Activated T-cell treated with anti-CD3 and anti-CD28 coated beads for 24 hours (primary cell): ENCODE measurements at regions not wholly inside any gene's neighbourhood (a gene's known extent, or its start where the extent isn't known, plus 50 kb on each side); places are given as distances from the start of the nearest gene placed in this dataset.
"Not testable (repeated sequence)": the region's sequence is repeated elsewhere in the genome, so short reads cannot be mapped to it uniquely, and the experiment has no call there.

Experiments
- DNase-seq: peaks from one replicate; pipeline ENCODE4 v3.0.0-alpha.2; 2020; ENCODE audit warnings: low read depth

GRCh38 chr2:35794796-35795450 is 560.7 kb upstream of the CRIM1 start:
- no peak for DNase-seq

- no peak for DNase-seq
Observed at GRCh38 chr2:35790292-35790691, 565.3 kb upstream of the CRIM1 start.

DNA sequence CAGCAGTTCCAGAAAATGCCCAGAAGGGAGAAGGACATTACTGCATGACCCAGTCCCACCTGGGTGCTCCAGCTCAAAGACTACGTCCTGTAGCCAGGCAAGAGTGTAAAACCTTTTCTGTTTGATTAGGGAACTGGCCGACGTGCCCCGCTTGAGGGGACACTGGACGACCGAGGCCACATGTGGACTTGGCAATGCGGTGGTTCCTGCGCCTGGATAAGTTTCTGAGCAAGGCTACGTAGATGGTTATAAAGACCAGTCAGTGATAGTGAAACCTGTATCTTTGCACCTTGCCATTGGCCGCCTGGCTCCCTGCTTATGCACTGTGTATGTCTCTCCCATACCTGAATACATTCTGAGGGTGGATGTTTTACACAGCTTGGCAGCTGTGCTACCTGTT is 567.0 kb upstream of the CRIM1 start:
- DNase-seq, result no peak

- no peak for DNase-seq
Observed at GRCh38 chr2:35787302-35788031, 568.1 kb upstream of the CRIM1 start.

DNA sequence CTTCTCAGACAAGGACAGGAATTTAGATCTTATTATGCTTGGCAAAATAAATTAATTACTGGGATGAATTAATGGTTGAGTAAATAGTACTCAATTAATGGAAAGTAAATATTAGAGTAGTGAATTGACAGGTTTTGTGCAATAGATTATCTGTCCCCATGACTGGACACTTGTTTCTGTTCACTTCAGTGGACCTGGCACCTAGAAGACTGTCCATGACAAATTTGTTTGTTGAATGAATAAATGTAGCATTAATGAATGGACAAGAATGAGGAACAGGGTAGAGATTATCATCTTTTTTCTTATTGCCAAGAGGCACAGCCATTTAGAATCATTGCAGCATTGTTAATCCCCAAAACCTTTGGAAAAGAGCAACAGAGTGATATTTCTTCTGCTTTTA is 570.0 kb upstream of the CRIM1 start:
- no peak for DNase-seq

DNA sequence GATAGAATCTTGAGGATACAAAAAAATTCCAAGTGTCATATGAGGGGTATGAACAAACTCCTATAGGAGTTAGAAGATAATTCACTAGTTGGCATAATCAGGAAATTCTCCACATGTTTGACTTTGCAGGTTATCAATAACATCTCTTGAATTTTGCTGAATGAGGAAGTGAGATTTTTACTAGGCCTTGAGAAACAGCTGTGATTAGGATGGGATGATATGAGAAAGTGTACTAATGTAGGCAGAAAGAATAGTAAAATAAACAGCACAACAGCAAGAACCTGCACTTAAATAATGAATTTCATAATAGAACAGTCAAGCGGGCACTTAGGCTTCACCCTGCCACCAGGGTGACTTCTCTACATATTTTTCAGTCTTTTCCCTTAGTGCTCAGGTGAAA is 570.8 kb upstream of the CRIM1 start:
- DNase-seq, result no peak

- DNase-seq, result no peak
Observed at GRCh38 chr2:35783723-35784122, 571.9 kb upstream of the CRIM1 start.

- no peak for DNase-seq
Observed at GRCh38 chr2:35741556-35741955, 614.0 kb upstream of the CRIM1 start.

- DNase-seq, result no peak
Observed at GRCh38 chr2:35731674-35732073, 623.9 kb upstream of the CRIM1 start.

GRCh38 chr2:35714883-35715282 is 640.7 kb upstream of the CRIM1 start:
- no peak for DNase-seq

DNA sequence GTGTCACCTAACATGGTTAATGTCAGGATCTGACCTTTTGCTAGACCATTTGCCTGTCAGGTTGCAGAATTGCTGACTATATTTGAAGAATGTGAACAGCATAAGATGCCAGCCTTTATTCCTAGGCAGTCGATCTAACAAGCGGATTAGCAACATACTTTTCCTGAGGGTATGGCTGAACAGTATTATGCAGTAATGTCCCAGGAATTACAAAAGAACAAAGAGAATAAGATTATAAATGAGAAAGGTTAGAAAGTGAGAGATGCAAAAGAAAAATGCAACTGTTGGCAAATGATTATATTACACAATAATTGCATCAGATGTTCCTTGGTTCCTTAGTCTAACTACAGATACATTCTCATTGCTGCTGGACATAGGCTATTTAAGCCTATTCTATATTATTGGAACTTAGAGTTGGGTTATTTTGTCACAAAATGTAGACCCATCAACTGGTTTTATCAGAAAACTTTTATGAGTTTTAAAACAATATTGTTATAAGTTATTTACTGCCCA is 647.1 kb upstream of the CRIM1 start:
- no peak for DNase-seq

- DNase-seq, result no peak
Observed at GRCh38 chr2:35688309-35688708, 667.3 kb upstream of the CRIM1 start.

- no peak for DNase-seq
Observed at GRCh38 chr2:35651688-35652323, 703.8 kb upstream of the CRIM1 start.

DNA sequence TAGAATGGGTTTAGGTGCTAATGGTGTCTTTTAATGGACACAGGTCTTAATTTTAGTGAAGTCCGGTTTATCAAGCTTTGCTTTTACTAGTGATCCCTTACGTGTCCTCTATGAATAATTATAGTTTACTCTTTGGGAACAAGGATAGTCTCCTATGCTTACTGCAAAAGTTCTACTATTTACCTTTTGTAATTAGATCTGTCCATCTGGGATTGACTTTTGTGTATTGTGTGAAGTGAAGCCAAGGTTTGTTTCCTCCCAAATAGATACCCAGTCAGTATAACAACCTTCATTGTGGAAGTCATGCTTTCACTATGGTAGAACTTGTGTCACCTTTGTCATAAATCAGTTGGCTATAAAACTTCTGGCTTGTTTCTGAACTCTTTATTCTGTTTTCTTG is 740.9 kb upstream of the CRIM1 start:
- no peak for DNase-seq

- no peak for DNase-seq
Observed at GRCh38 chr2:35606394-35606793, 749.2 kb upstream of the CRIM1 start.

- no peak for DNase-seq
Observed at GRCh38 chr2:35598310-35598709, 757.3 kb upstream of the CRIM1 start.

DNA sequence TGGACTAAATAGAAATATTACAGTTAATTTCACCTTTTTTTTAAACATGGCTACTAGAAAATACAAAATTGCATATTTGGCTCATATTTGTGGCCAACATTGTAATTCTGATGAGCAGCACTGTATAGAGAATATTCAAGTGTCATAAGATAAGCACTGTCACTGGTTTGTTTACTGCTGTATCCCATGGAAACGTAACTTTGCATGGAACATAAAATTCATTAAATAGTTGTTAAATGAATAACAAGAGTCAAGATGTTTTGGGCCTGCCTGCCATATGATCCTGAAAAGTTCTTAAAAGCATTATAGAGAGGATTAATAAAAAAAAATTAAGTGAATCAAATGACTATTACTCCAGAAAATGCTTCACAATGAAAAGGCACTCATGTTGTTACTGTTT is 763.7 kb upstream of the CRIM1 start:
- DNase-seq, result no peak

DNA sequence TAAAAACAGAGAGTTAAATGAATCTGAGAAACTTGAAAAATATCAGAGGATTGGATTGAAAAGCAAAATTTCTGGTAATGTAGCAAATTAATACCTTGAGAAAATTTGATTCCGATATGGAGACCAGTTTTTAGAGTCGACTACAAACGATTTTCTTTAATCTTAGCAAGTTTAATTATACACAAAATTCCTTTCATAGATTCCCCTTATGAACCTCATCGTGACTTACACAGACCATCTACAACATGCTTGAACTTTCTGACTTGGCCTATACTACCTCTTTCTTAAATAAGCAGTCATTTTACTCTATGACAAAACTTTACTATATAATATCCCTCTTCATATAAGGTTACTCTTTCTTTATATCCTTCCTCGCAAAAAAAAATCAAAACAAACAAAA is 769.6 kb upstream of the CRIM1 start:
- no peak for DNase-seq

DNA sequence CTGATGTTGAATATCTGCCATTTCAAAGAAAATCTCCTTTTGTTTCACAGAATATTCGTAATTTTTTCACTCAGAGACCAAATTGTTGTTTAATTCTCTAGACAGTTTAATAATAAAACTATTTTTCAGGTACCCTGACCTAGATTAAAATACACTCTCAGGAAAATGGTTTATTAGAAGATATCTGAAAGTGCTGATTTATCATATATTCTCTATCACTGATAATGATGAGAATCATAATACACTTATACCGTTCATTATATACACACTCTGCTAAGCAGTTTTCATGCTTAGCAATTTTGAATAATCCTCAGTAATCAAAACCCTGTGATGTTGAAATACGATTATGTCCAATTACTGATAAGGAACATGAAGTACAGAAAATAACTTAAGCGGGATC is 772.9 kb upstream of the CRIM1 start:
- no peak for DNase-seq

- no peak for DNase-seq
Observed at GRCh38 chr2:35580956-35581355, 774.6 kb upstream of the CRIM1 start.

DNA sequence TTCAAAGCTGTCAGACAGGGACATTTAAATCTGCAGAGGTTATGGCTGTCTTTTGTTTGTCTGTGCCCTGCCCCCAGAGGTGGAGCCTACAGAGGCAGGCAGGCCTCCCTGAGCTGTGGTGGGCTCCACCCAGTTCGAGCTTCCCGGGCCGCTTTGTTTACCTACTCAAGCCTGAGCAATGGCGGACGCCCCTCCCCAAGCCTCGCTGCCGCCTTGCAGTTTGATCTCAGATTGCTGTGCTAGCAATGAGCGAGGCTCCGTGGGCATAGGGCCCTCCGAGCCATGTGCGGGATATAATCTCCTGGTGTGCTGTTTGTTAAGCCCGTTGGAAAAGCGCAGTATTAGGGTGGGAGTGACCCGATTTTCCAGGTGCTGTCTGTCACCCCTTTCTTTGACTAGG is 787.0 kb upstream of the CRIM1 start:
- DNase-seq, result not testable (repeated sequence)

DNA sequence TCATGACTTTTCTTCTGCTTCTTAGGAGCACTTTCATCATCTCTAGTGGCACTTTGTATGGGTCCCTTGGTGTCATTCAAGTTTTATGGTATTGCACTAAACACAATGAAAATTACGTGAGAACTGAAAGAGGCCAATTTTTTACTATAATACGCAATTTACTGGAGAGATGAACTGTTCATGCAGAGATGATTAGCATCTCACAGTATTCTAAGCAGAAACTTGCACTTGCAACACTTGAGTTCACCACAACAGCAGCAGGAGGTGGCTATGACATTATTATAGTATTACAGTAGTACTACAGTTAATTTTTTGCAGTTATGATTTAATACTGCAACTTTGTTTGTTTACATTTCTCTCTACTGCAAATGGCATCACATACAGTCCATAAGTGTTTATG is 793.1 kb upstream of the CRIM1 start:
- no peak for DNase-seq

DNA sequence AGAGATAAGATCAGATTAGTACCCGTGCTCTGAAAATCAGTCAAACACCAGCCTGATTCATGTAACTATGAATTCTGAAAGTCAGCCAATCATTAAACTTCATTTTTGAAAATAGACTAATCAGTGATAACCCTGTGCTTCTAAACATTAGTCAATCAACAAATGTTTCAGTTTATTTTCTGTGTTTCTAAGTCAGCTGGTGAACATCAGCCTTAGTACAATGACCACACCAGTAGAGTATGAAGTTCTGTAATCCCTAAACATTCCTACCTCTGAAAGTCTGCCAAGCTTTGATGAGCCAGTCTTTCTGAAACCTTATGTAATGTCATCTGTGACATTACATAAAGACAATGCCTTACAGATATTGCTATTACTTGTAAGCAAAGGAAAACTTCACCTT is 807.4 kb upstream of the CRIM1 start:
- DNase-seq, result no peak
